WTC11 (cell line): ENCODE measurements at regions not wholly inside any gene's neighbourhood (a gene's known extent, or its start where the extent isn't known, plus 50 kb on each side); places are given as distances from the start of the nearest gene placed in this dataset.

ENCODE experiments used
- CBFB ChIP-seq: sonication (generic); formaldehyde crosslinking; IDR thresholded peaks from 2 replicates; pipeline ENCODE4 v1.8.1; 2022; ENCODE audit warnings: mild to moderate bottlenecking, low read depth, missing genetic modification reagents
- NFYB ChIP-seq: sonication (generic); formaldehyde crosslinking; conservative IDR thresholded peaks from 2 replicates; pipeline ENCODE4 v1.8.0; 2022; ENCODE audit warnings: low read depth, missing genetic modification reagents
- SMAD3 ChIP-seq: sonication (generic); formaldehyde crosslinking; IDR thresholded peaks from 2 replicates; pipeline ENCODE4 v1.8.0; 2022; ENCODE audit warnings: missing genetic modification reagents, mild to moderate bottlenecking, borderline replicate concordance
- ZNF121 ChIP-seq: sonication (generic); formaldehyde crosslinking; IDR thresholded peaks from 2 replicates; pipeline ENCODE4 v1.8.0; 2023; ENCODE audit warnings: missing genetic modification reagents
- TF ChIP-seq, protein P1 (sequence below): fragments of 200-600 bp; IDR thresholded peaks from 2 replicates; pipeline ENCODE4 v1.8.0; 2022; ENCODE audit warnings: antibody characterized with exemption
- TF ChIP-seq, protein P2 (sequence below): sonication (generic); formaldehyde crosslinking; IDR thresholded peaks from 2 replicates; pipeline ENCODE4 v1.8.0; 2023; ENCODE audit warnings: mild to moderate bottlenecking, missing genetic modification reagents
- TF ChIP-seq, protein P3 (sequence below): fragments of 250-450 bp; sonication (Bioruptor Pico); IDR thresholded peaks from 2 replicates; pipeline ENCODE4 v1.9.0; 2021; ENCODE audit warnings: mild to moderate bottlenecking
- TF ChIP-seq, protein P4 (sequence below): sonication (generic); formaldehyde crosslinking; conservative IDR thresholded peaks from 2 replicates; pipeline ENCODE4 v1.8.1; 2022; ENCODE audit warnings: mild to moderate bottlenecking, missing genetic modification reagents
- TF ChIP-seq, protein P5 (sequence below): sonication (generic); formaldehyde crosslinking; IDR thresholded peaks from 2 replicates; pipeline ENCODE4 v1.8.0; 2022; ENCODE audit warnings: mild to moderate bottlenecking, missing genetic modification reagents

DNA sequence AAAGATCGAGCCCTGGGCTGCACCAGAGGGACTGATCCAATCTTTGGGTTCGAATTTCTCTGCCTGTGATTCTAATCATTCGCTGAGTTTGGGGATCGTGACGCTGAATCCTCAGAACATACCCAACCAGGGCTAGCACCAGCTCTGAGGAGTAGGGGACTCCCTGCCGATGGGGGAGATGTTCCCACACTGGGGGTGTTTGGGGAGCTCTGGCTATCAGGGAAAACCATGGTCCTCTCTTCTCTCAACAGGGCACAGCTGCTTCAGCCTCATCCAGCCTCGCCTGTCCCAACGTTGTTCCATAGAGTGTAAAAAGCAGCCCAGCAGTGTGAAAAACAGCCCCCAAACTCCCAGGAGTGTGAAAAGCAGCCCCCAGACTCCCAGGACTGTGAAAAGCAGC is 136.6 kb downstream of the ANKRD60 start:
- TF ChIP-seq, protein P1, sequence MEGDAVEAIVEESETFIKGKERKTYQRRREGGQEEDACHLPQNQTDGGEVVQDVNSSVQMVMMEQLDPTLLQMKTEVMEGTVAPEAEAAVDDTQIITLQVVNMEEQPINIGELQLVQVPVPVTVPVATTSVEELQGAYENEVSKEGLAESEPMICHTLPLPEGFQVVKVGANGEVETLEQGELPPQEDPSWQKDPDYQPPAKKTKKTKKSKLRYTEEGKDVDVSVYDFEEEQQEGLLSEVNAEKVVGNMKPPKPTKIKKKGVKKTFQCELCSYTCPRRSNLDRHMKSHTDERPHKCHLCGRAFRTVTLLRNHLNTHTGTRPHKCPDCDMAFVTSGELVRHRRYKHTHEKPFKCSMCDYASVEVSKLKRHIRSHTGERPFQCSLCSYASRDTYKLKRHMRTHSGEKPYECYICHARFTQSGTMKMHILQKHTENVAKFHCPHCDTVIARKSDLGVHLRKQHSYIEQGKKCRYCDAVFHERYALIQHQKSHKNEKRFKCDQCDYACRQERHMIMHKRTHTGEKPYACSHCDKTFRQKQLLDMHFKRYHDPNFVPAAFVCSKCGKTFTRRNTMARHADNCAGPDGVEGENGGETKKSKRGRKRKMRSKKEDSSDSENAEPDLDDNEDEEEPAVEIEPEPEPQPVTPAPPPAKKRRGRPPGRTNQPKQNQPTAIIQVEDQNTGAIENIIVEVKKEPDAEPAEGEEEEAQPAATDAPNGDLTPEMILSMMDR: no peak
- no peak for TF ChIP-seq SMAD3
- TF ChIP-seq, protein P2, sequence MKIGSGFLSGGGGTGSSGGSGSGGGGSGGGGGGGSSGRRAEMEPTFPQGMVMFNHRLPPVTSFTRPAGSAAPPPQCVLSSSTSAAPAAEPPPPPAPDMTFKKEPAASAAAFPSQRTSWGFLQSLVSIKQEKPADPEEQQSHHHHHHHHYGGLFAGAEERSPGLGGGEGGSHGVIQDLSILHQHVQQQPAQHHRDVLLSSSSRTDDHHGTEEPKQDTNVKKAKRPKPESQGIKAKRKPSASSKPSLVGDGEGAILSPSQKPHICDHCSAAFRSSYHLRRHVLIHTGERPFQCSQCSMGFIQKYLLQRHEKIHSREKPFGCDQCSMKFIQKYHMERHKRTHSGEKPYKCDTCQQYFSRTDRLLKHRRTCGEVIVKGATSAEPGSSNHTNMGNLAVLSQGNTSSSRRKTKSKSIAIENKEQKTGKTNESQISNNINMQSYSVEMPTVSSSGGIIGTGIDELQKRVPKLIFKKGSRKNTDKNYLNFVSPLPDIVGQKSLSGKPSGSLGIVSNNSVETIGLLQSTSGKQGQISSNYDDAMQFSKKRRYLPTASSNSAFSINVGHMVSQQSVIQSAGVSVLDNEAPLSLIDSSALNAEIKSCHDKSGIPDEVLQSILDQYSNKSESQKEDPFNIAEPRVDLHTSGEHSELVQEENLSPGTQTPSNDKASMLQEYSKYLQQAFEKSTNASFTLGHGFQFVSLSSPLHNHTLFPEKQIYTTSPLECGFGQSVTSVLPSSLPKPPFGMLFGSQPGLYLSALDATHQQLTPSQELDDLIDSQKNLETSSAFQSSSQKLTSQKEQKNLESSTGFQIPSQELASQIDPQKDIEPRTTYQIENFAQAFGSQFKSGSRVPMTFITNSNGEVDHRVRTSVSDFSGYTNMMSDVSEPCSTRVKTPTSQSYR (CRISPR knock-in tag): no peak
- TF ChIP-seq, protein P3, sequence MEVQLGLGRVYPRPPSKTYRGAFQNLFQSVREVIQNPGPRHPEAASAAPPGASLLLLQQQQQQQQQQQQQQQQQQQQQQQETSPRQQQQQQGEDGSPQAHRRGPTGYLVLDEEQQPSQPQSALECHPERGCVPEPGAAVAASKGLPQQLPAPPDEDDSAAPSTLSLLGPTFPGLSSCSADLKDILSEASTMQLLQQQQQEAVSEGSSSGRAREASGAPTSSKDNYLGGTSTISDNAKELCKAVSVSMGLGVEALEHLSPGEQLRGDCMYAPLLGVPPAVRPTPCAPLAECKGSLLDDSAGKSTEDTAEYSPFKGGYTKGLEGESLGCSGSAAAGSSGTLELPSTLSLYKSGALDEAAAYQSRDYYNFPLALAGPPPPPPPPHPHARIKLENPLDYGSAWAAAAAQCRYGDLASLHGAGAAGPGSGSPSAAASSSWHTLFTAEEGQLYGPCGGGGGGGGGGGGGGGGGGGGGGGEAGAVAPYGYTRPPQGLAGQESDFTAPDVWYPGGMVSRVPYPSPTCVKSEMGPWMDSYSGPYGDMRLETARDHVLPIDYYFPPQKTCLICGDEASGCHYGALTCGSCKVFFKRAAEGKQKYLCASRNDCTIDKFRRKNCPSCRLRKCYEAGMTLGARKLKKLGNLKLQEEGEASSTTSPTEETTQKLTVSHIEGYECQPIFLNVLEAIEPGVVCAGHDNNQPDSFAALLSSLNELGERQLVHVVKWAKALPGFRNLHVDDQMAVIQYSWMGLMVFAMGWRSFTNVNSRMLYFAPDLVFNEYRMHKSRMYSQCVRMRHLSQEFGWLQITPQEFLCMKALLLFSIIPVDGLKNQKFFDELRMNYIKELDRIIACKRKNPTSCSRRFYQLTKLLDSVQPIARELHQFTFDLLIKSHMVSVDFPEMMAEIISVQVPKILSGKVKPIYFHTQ (CRISPR knock-in tag): no peak
- no peak for TF ChIP-seq CBFB (CRISPR knock-in tag)
- TF ChIP-seq, protein P4, sequence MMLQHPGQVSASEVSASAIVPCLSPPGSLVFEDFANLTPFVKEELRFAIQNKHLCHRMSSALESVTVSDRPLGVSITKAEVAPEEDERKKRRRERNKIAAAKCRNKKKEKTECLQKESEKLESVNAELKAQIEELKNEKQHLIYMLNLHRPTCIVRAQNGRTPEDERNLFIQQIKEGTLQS (CRISPR knock-in tag): no peak
- no peak for TF ChIP-seq ZNF121 (CRISPR knock-in tag)
- no peak for TF ChIP-seq NFYB (CRISPR knock-in tag)
- TF ChIP-seq, protein P5, sequence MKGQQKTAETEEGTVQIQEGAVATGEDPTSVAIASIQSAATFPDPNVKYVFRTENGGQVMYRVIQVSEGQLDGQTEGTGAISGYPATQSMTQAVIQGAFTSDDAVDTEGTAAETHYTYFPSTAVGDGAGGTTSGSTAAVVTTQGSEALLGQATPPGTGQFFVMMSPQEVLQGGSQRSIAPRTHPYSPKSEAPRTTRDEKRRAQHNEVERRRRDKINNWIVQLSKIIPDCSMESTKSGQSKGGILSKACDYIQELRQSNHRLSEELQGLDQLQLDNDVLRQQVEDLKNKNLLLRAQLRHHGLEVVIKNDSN (CRISPR knock-in tag): no peak
